ENCODE measurements at regions not wholly inside any gene's neighbourhood (a gene's known extent, or its start where the extent isn't known, plus 50 kb on each side); places are given as distances from the start of the nearest gene placed in this dataset.

DNA sequence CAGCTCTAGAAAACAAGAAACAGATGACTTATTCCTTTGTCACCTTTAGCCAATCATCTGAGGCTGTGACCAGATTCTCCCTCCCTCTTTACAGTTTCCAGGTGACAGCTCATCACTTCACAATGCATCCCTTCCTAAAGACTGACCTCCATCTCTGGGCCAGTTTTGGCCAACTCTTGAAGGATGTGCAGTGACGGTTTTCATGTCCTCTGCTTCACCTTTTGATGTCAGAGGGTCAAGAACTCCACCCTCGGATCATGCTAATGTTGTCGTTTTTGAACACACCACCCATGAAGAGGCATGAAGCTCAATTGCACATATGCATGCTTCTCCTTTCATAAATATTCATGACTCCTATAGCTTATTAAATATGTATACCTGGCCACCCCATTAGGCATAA is 161.2 kb upstream of the SYNPR start:
- TF ChIP-seq PPARA (CRISPR knock-in tag; IDR thresholded peaks at IDR 0.05; ENCODE audit: borderline replicate concordance) = no peak
- TF ChIP-seq ZC3H10 (CRISPR knock-in tag; IDR thresholded peaks at IDR 0.05) = no peak
- TF ChIP-seq ZFP3 (CRISPR knock-in tag; IDR thresholded peaks at IDR 0.05) = no peak
- no peak for TF ChIP-seq ZNF8 (CRISPR knock-in tag; IDR thresholded peaks at IDR 0.05)
- TF ChIP-seq, protein P1, sequence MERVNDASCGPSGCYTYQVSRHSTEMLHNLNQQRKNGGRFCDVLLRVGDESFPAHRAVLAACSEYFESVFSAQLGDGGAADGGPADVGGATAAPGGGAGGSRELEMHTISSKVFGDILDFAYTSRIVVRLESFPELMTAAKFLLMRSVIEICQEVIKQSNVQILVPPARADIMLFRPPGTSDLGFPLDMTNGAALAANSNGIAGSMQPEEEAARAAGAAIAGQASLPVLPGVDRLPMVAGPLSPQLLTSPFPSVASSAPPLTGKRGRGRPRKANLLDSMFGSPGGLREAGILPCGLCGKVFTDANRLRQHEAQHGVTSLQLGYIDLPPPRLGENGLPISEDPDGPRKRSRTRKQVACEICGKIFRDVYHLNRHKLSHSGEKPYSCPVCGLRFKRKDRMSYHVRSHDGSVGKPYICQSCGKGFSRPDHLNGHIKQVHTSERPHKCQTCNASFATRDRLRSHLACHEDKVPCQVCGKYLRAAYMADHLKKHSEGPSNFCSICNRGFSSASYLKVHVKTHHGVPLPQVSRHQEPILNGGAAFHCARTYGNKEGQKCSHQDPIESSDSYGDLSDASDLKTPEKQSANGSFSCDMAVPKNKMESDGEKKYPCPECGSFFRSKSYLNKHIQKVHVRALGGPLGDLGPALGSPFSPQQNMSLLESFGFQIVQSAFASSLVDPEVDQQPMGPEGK (CRISPR knock-in tag; IDR thresholded peaks at IDR 0.05; ENCODE audit: borderline replicate concordance) = no peak
- TF ChIP-seq, protein P2, sequence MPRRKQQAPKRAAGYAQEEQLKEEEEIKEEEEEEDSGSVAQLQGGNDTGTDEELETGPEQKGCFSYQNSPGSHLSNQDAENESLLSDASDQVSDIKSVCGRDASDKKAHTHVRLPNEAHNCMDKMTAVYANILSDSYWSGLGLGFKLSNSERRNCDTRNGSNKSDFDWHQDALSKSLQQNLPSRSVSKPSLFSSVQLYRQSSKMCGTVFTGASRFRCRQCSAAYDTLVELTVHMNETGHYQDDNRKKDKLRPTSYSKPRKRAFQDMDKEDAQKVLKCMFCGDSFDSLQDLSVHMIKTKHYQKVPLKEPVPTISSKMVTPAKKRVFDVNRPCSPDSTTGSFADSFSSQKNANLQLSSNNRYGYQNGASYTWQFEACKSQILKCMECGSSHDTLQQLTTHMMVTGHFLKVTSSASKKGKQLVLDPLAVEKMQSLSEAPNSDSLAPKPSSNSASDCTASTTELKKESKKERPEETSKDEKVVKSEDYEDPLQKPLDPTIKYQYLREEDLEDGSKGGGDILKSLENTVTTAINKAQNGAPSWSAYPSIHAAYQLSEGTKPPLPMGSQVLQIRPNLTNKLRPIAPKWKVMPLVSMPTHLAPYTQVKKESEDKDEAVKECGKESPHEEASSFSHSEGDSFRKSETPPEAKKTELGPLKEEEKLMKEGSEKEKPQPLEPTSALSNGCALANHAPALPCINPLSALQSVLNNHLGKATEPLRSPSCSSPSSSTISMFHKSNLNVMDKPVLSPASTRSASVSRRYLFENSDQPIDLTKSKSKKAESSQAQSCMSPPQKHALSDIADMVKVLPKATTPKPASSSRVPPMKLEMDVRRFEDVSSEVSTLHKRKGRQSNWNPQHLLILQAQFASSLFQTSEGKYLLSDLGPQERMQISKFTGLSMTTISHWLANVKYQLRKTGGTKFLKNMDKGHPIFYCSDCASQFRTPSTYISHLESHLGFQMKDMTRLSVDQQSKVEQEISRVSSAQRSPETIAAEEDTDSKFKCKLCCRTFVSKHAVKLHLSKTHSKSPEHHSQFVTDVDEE (CRISPR knock-in tag; IDR thresholded peaks at IDR 0.05) = no peak
- TF ChIP-seq ZFP30 (CRISPR knock-in tag; IDR thresholded peaks at IDR 0.05) = no peak
- TF ChIP-seq, protein P3, sequence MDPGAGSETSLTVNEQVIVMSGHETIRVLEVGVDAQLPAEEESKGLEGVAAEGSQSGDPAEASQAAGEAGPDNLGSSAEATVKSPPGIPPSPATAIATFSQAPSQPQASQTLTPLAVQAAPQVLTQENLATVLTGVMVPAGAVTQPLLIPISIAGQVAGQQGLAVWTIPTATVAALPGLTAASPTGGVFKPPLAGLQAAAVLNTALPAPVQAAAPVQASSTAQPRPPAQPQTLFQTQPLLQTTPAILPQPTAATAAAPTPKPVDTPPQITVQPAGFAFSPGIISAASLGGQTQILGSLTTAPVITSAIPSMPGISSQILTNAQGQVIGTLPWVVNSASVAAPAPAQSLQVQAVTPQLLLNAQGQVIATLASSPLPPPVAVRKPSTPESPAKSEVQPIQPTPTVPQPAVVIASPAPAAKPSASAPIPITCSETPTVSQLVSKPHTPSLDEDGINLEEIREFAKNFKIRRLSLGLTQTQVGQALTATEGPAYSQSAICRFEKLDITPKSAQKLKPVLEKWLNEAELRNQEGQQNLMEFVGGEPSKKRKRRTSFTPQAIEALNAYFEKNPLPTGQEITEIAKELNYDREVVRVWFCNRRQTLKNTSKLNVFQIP (CRISPR knock-in tag; IDR thresholded peaks at IDR 0.05; ENCODE audit: borderline replicate concordance, low read depth) = no peak
- no peak for TF ChIP-seq OSR1 (CRISPR knock-in tag; IDR thresholded peaks at IDR 0.05)
- TF ChIP-seq, protein P4, sequence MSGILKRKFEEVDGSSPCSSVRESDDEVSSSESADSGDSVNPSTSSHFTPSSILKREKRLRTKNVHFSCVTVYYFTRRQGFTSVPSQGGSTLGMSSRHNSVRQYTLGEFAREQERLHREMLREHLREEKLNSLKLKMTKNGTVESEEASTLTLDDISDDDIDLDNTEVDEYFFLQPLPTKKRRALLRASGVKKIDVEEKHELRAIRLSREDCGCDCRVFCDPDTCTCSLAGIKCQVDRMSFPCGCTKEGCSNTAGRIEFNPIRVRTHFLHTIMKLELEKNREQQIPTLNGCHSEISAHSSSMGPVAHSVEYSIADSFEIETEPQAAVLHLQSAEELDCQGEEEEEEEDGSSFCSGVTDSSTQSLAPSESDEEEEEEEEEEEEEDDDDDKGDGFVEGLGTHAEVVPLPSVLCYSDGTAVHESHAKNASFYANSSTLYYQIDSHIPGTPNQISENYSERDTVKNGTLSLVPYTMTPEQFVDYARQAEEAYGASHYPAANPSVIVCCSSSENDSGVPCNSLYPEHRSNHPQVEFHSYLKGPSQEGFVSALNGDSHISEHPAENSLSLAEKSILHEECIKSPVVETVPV (CRISPR knock-in tag; IDR thresholded peaks at IDR 0.05) = no peak
